Heart left ventricle (tissue), 13 donors: ENCODE measurements at regions not wholly inside any gene's neighbourhood (a gene's known extent, or its start where the extent isn't known, plus 50 kb on each side); places are given as distances from the start of the nearest gene placed in this dataset.

ENCODE experiments used
- POLR2A ChIP-seq, 2 donors: fragments of 450-650 bp; IDR thresholded peaks; one replicate each; pipeline ENCODE4 v1.6.1; 2017; ENCODE audit warnings: antibody characterized with exemption in 2 of 2, mild to moderate bottlenecking in 2 of 2, moderate library complexity in 2 of 2
- TF ChIP-seq, protein P1 (sequence below), 12 donors: fragments of 200-600 bp; sonication (generic) in 4 of 12; IDR thresholded peaks; one replicate each; pipeline versions ENCODE4 v1.5.0 to v1.8.0; 2018 to 2022; ENCODE audit warnings: antibody characterized with exemption in 12 of 12, mild to moderate bottlenecking in 5 of 12
- donor health status: ischemic (EF 13 %, LVEDD 7.1; RV severe dilation, severe dysfunction).
- donor health status: DM: no; HTN: yes; CAD: no.
- donor health status: DM: no; HTN: no; CAD: no.
- donor health status: ischemic (EF 25% LVEDD 6.9; RV normal size, moderate dysfunction).
- donor health status: ischemic (EF 25% LVEDD 5.7; RV mildly dilated, moderate dysfunction).
- donor health status: ischemic (EF 35%, LVEDD 5.7; RV mildly dilated, moderate dysfunction).
- donor health status: nonischemic (EF 11% LVEDD 7.7; RV severe dilation, severe dysfunction).
- donor health status: DM: yes; HTN: yes; CAD: no.
- donor health status: PGD.
- donor health status: ischemic (EF 29% LVEDD 5.4; RV normal size, mild dysfunction).
- donor health status: nonischemic (EF 23%, LVEDD 6.1; RV moderate dilation, normal function).

DNA sequence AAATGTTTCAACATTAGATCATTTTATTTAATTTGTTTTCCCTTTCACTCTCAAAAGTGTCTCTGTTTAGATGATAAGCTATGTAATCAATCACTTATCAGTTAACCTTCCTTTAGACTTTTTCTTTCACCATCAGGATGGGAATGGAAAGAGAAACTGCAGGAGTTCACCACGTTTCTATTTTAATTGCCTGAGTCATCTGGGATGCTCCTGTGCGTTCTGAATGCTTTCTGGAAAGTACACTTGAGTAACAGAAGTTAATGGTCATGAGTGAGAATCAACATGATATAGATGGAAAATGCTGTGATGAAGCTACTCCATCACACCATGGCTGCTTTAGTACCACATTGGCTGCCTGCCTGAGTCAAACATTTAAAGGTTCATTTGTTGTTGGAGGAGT lies 783.3 kb upstream of the CDH9 start:
- TF ChIP-seq, protein P1, sequence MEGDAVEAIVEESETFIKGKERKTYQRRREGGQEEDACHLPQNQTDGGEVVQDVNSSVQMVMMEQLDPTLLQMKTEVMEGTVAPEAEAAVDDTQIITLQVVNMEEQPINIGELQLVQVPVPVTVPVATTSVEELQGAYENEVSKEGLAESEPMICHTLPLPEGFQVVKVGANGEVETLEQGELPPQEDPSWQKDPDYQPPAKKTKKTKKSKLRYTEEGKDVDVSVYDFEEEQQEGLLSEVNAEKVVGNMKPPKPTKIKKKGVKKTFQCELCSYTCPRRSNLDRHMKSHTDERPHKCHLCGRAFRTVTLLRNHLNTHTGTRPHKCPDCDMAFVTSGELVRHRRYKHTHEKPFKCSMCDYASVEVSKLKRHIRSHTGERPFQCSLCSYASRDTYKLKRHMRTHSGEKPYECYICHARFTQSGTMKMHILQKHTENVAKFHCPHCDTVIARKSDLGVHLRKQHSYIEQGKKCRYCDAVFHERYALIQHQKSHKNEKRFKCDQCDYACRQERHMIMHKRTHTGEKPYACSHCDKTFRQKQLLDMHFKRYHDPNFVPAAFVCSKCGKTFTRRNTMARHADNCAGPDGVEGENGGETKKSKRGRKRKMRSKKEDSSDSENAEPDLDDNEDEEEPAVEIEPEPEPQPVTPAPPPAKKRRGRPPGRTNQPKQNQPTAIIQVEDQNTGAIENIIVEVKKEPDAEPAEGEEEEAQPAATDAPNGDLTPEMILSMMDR (IDR thresholded peaks at IDR 0.05): no peak
- TF ChIP-seq POLR2A (IDR thresholded peaks at IDR 0.05): no peak
